Panc1 (cell line): ENCODE measurements at regions not wholly inside any gene's neighbourhood (a gene's known extent, or its start where the extent isn't known, plus 50 kb on each side); places are given as distances from the start of the nearest gene placed in this dataset.

Experiments
- ATAC-seq: fragments of 200-7000 bp; cut with Tn5 transposase; 2 replicates; pipeline ENCODE4 v1.9.1; 2020; ENCODE audit warnings: mild to moderate bottlenecking, moderate library complexity
- BruUV-seq: library from RNA; stranded (reverse); fragments of 400-500 nt; replicated peaks from 2 replicates; lab custom pipeline; 2021; lab: Mats Ljungman, UMichigan
- CTCF ChIA-PET: fragments of 300-600 bp; sonication (Branson Sonifier 250); formaldehyde crosslinking; loops from one replicate; lab custom pipeline; 2022; ENCODE audit warnings: antibody characterized with exemption; lab: Charles Lee
- POLR2A ChIA-PET: fragments of 300-600 bp; sonication (Branson Sonifier 250); formaldehyde crosslinking; loops from one replicate; lab custom pipeline; 2022; ENCODE audit warnings: antibody characterized with exemption; lab: Charles Lee
- DNase-seq: peaks from one replicate; pipeline ENCODE4 v3.0.0-alpha.2; 2010; ENCODE audit warnings: low read depth, low spot score
- H3K27ac ChIP-seq: 2 replicates; pipeline ENCODE4 v1.5.1; 2011; ENCODE audit warnings: mild to moderate bottlenecking, low read length, inconsistent platforms
- H3K27me3 ChIP-seq: fragments of 200-500 bp; sonication (Bioruptor generic); 2 replicates; pipeline ENCODE4 v1.6.0; 2014; ENCODE audit warnings: low read length, inconsistent platforms; ENCODE audit not compliant: control insufficient read depth, insufficient read depth
- H3K36me3 ChIP-seq: fragments of 200-500 bp; sonication (Bioruptor generic); 2 replicates; pipeline ENCODE4 v1.5.1; 2014; ENCODE audit warnings: inconsistent platforms, mild to moderate bottlenecking, low read length, moderate library complexity; ENCODE audit not compliant: control insufficient read depth, insufficient read depth
- H3K4me1 ChIP-seq: 2 replicates; pipeline ENCODE4 v1.5.1; 2011; ENCODE audit warnings: inconsistent platforms, mild to moderate bottlenecking, low read length, moderate library complexity; ENCODE audit not compliant: control insufficient read depth, insufficient read depth
- H3K4me3 ChIP-seq, 2 experiments: 2 replicates each; pipeline ENCODE4 v1.5.1; 2011 to 2012; ENCODE audit warnings: low read depth in 2 of 2, low read length in 2 of 2, mild to moderate bottlenecking in 2 of 2, inconsistent platforms in 1 of 2, moderate library complexity in 1 of 2
- H3K9me3 ChIP-seq: fragments of 200-500 bp; sonication (Bioruptor generic); 2 replicates; pipeline ENCODE4 v1.5.1; 2014; ENCODE audit warnings: low read depth, mild to moderate bottlenecking, inconsistent platforms, low read length, moderate library complexity; ENCODE audit not compliant: control insufficient read depth, insufficient read depth
- POLR2AphosphoS5 ChIP-seq: IDR thresholded peaks from 2 replicates; pipeline ENCODE4 v1.6.1; 2012; ENCODE audit warnings: mild to moderate bottlenecking, low read depth, low read length, moderate library complexity
- REST ChIP-seq, 2 experiments: IDR thresholded peaks; 2 replicates each; pipeline ENCODE4 v1.6.1; 2011 to 2012; ENCODE audit warnings: low read depth in 2 of 2, control low read depth in 1 of 2, low read length in 1 of 2, mild to moderate bottlenecking in 1 of 2, moderate library complexity in 1 of 2; ENCODE audit not compliant: insufficient read depth in 1 of 2
- SIN3A ChIP-seq: IDR thresholded peaks from 2 replicates; pipeline ENCODE4 v1.6.1; 2012; ENCODE audit warnings: low read depth, mild to moderate bottlenecking, low read length, moderate library complexity, borderline replicate concordance; ENCODE audit not compliant: insufficient read depth
- TCF7L2 ChIP-seq: IDR thresholded peaks from 2 replicates; pipeline ENCODE4 v1.6.1; 2011; ENCODE audit warnings: mild to moderate bottlenecking, low read depth, low read length, inconsistent platforms
- in situ Hi-C: cut with HindIII; loops from 2 replicates; pipeline ENCODE4 v1.10.0; 2016; ENCODE audit warnings: low sequenced_read_pairs, low pct_unique_long_range_greater_than_20kb
- intact Hi-C: fragments of 100-400 bp; cut with micrococcal nuclease; formaldehyde crosslinking; loops from one replicate; pipeline ENCODE4 v1.10.0; 2022; ENCODE audit not compliant: unreplicated experiment
- TF ChIP-seq, protein P1 (sequence below): fragments of 450-650 bp; IDR thresholded peaks from 2 replicates; pipeline ENCODE4 v1.5.1; 2017; ENCODE audit warnings: mild to moderate bottlenecking

DNA sequence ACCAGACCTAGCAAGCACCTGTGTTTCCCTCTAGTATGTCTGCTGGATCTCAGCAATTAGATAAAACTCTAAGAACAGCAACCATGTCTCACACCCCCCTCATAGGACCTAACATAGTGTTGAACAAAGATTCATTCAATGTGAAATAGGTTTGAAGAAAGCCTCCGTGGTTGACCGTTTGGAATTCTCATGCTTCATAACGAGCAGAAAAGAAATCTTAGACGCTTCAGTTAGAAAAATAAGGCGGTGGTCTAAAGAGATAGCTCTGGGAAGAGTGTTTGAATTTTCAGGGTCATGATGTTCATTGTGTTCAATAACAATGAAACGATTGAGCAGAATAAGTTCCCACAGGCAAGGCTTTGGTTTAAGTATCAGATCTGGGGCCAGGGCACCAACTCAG is 332.9 kb downstream of the COG6 start:
- no peak overlapping the region for H3K27ac ChIP-seq
- in situ Hi-C loops (no loop called here), intact Hi-C loops (no loop called here)
- ChIA-PET CTCF (no interaction called here), POLR2A (no interaction called here)
- ATAC-seq (no peak), DNase-seq (no peak)
- no TSS peak for BruUV-seq
- H3K9me3 ChIP-seq, result no peaks in the 10 kb centered on the region
- no peaks in the 10 kb centered on the region for H3K36me3 ChIP-seq
- H3K27me3 ChIP-seq, result no peaks in the 10 kb centered on the region
- no peaks in the 10 kb centered on the region for H3K4me1 ChIP-seq
- H3K4me3 ChIP-seq, result no peak overlapping the region
- TF ChIP-seq POLR2AphosphoS5, result no peak
- no peak for TF ChIP-seq SIN3A
- no peak for TF ChIP-seq REST (IDR thresholded peaks at IDR 0.05; ENCODE audit: insufficient read depth in 1 of 2, low read depth in 2 of 2, low read length in 1 of 2)
- TF ChIP-seq, protein P1, sequence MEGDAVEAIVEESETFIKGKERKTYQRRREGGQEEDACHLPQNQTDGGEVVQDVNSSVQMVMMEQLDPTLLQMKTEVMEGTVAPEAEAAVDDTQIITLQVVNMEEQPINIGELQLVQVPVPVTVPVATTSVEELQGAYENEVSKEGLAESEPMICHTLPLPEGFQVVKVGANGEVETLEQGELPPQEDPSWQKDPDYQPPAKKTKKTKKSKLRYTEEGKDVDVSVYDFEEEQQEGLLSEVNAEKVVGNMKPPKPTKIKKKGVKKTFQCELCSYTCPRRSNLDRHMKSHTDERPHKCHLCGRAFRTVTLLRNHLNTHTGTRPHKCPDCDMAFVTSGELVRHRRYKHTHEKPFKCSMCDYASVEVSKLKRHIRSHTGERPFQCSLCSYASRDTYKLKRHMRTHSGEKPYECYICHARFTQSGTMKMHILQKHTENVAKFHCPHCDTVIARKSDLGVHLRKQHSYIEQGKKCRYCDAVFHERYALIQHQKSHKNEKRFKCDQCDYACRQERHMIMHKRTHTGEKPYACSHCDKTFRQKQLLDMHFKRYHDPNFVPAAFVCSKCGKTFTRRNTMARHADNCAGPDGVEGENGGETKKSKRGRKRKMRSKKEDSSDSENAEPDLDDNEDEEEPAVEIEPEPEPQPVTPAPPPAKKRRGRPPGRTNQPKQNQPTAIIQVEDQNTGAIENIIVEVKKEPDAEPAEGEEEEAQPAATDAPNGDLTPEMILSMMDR, result no peak
- TF ChIP-seq TCF7L2, result no peak

DNA sequence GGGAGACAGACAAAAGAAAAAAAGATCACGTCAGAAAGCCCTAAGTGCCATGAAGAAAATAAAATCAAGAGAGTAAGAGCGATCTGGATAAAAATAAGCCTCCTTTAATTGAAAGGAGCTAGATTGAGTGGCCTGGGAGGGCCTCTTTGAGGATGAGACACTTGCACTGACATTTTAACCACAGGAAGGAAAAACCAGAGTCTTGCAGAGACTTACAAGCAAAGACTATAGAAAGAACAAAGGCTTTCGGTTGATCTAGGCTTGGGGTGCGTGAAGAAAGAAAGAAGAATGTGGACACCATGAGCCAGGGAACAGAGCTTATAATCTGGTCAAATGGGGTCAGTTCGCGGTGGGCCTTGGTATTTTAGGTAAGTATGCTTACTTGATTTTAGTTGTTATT is 342.7 kb downstream of the COG6 start:
- BruUV-seq, result no TSS peak
- Histone ChIP-seq H3K27ac (no peak overlapping the region), H3K36me3 (no peaks in the 10 kb centered on the region), H3K27me3 (no peaks in the 10 kb centered on the region), H3K4me1 (no peaks in the 10 kb centered on the region), H3K9me3 (no peaks in the 10 kb centered on the region), H3K4me3 (no peak overlapping the region)
- DNase-seq (no peak), ATAC-seq (no peak)
- in situ Hi-C loops, result no loop called here
- TF ChIP-seq REST (IDR thresholded peaks at IDR 0.05; ENCODE audit: insufficient read depth in 1 of 2, low read depth in 2 of 2, low read length in 1 of 2) (no peak), TCF7L2 (no peak)
- TF ChIP-seq, protein P1, result no peak
- intact Hi-C loops, result no loop called here
- ChIA-PET CTCF (no interaction called here), POLR2A (no interaction called here)
